ENCODE measurements at regions not wholly inside any gene's neighbourhood (a gene's known extent, or its start where the extent isn't known, plus 50 kb on each side); places are given as distances from the start of the nearest gene placed in this dataset.

GRCh38 chr14:46487582-46488350 lies 163.8 kb downstream of the RPL10L start:
- TF ChIP-seq REST (IDR thresholded peaks at IDR 0.05) (no peak), GABPA (IDR thresholded peaks at IDR 0.05 in 1 of 2, conservative IDR thresholded peaks at IDR 0.05 in 1 of 2) (no peak)

Data from liver (tissue), 2 donors.